Ishikawa (cell line): ENCODE measurements at regions not wholly inside any gene's neighbourhood (a gene's known extent, or its start where the extent isn't known, plus 50 kb on each side); places are given as distances from the start of the nearest gene placed in this dataset.

Experiments
- CEBPB ChIP-seq: IDR thresholded peaks from 2 replicates; pipeline ENCODE4 v1.6.1; 2012
- CREB1 ChIP-seq: IDR thresholded peaks from 2 replicates; pipeline ENCODE4 v1.6.1; 2012; ENCODE audit warnings: low read depth
- EP300 ChIP-seq: IDR thresholded peaks from 2 replicates; pipeline ENCODE4 v1.6.1; 2012; ENCODE audit warnings: borderline replicate concordance
- NFIC ChIP-seq: IDR thresholded peaks from 2 replicates; pipeline ENCODE4 v1.6.1; 2012
- RAD21 ChIP-seq: IDR thresholded peaks from 2 replicates; pipeline ENCODE4 v1.6.1; 2012; ENCODE audit warnings: low read depth
- YY1 ChIP-seq: IDR thresholded peaks from 2 replicates; pipeline ENCODE4 v1.6.1; 2012; ENCODE audit warnings: low read depth
- ZBTB7A ChIP-seq: IDR thresholded peaks from 2 replicates; pipeline ENCODE4 v1.6.1; 2012; ENCODE audit warnings: low read depth
- TF ChIP-seq, protein P1 (sequence below): IDR thresholded peaks from 2 replicates; pipeline ENCODE4 v1.6.1; 2012; ENCODE audit warnings: low read depth, mild to moderate bottlenecking
- TF ChIP-seq, protein P2 (sequence below): IDR thresholded peaks from 2 replicates; pipeline ENCODE4 v1.6.1; 2012

DNA sequence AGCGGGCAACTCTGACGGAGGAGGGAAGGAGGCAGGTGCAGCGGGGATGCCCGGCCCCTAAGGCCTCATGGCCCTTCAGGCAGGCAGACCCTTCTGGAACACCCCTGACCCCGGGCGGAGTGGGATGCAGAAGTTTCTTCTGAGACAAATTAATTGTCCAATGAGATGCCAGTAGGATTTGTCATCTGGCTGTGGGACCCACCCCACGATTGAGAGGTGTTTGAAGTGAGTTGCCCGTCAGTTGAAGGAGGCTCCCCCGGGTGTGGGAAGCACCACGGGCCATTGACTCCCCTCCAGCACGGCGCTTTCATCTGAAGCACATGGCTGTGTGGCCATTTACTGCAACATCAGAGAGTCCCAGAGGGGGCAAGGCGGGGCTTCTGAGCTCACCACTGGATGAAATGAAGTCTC is 527.8 kb downstream of the BRD1 start:
- TF ChIP-seq NFIC (no peak), CEBPB (no peak), YY1 (no peak), EP300 (no peak), ZBTB7A (no peak), RAD21 (no peak), CREB1 (no peak)
- TF ChIP-seq, protein P1, sequence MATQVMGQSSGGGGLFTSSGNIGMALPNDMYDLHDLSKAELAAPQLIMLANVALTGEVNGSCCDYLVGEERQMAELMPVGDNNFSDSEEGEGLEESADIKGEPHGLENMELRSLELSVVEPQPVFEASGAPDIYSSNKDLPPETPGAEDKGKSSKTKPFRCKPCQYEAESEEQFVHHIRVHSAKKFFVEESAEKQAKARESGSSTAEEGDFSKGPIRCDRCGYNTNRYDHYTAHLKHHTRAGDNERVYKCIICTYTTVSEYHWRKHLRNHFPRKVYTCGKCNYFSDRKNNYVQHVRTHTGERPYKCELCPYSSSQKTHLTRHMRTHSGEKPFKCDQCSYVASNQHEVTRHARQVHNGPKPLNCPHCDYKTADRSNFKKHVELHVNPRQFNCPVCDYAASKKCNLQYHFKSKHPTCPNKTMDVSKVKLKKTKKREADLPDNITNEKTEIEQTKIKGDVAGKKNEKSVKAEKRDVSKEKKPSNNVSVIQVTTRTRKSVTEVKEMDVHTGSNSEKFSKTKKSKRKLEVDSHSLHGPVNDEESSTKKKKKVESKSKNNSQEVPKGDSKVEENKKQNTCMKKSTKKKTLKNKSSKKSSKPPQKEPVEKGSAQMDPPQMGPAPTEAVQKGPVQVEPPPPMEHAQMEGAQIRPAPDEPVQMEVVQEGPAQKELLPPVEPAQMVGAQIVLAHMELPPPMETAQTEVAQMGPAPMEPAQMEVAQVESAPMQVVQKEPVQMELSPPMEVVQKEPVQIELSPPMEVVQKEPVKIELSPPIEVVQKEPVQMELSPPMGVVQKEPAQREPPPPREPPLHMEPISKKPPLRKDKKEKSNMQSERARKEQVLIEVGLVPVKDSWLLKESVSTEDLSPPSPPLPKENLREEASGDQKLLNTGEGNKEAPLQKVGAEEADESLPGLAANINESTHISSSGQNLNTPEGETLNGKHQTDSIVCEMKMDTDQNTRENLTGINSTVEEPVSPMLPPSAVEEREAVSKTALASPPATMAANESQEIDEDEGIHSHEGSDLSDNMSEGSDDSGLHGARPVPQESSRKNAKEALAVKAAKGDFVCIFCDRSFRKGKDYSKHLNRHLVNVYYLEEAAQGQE: no peak
- TF ChIP-seq, protein P2, sequence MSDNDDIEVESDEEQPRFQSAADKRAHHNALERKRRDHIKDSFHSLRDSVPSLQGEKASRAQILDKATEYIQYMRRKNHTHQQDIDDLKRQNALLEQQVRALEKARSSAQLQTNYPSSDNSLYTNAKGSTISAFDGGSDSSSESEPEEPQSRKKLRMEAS: no peak
